HG03025 (cell line): ENCODE measurements at regions not wholly inside any gene's neighbourhood (a gene's known extent, or its start where the extent isn't known, plus 50 kb on each side); places are given as distances from the start of the nearest gene placed in this dataset.

Experiments
- ATAC-seq: cut with Tn5 transposase; IDR thresholded peaks from one replicate; pipeline ENCODE4 v1.9.1; 2021; ENCODE audit warnings: mild to moderate bottlenecking, moderate library complexity; ENCODE audit not compliant: unreplicated experiment, low FRiP score

- ATAC-seq = no peak
Measured at GRCh38 chr4:136867465-136867864, 664.8 kb downstream of the PCDH18 start.

DNA sequence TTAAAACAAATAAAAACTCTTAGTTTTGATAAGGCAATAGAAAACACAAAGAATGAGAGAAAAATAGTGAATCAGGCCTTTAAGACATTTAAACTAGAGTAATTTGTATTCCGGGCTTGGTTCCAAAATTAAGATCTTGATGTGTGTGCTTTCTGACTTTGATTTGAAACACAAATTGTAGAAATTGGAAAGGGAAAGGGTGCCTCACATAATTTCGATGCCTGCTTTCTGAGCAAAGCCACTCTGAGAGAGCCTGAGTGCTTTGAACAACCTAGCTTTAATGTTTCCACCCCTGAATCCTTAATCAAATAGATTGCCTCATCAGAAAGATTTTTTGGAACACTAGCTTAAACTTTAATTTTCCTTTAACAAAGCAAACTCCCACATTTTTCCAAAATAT lies 666.8 kb downstream of the PCDH18 start:
- ATAC-seq = no peak

DNA sequence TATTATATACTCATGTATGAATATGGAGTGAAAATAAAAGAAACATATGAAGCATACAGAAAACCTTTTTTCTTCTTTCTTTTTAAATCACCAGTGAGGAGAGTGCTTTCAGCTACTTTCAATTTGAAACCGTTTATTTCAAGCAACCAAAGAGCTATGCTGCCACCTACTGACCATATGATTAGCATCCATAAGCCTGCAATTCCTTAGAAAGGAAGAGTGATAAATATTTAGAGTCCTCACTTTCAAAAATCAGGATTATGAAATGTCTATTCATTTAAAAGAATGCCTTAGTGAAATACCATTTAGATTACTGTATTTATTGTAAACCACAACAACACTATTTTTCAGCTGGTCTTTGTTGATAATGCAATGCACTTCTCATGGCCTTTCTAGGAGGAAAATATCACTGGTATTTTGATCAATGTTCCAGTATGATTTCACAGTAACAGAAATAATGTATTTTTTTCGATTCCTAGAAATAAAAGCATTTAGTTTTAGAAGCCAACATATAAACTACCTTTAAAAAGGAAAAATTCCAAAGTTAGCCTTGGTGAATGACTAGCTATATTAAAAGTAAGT lies 667.6 kb downstream of the PCDH18 start:
- ATAC-seq = peak; percentile 91

DNA sequence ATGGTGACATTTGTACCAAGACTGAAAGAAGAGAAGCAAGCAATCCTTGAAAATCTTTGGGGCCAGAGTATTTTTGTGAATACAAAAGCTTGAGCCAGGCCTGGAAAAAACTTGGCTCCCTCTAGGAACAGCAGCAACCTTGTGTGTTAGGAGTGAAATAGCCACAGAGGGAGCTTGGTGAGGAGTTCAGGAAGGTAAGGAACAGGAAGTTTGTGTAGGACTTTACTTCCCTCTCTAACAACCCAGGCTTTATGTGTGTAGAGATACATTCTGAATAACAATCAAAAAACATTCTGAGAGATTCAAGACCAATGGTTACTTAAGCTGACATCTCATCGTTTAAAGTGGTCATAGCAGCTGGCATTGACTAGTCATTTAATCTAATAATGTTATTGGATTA lies 668.5 kb downstream of the PCDH18 start:
- ATAC-seq = no peak

GRCh38 chr4:136862653-136863052 lies 669.6 kb downstream of the PCDH18 start:
- ATAC-seq = no peak

DNA sequence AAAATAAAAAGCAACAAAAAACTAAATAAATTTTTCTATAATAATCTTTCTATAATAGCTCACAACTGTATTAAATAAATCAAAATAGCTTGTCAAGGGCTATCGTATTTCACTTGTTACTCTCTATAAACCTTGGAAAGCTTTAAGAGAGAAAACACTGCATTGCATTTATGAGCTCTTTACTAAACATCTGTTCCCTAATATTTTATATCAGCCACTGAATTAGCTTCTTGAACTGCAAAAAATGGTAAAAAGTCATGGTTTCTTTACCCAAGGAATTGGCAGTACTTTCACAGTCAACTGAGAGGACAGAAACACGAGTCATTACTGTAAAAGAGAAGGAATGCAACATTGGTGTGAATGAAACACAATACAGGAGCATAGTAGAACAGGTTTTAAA lies 671.2 kb downstream of the PCDH18 start:
- no peak for ATAC-seq

DNA sequence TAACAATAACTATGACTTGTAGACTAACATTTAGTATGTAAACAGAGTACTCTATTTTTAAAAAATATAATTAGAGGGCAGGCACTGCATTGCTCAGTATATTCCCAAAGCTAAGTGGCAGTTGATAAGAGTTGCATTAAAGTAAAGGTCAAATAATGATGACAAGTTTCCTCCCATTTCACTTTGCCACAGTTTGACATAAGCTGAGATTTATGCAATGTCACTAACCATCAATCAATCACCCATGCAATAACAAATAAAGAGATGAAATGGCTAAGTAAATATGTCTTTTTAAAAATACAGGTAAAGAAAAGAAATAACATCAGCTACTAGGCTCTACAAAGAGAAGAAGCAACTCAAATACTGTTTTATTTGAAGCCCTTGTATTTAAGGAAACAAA lies 673.4 kb downstream of the PCDH18 start:
- no peak for ATAC-seq

- ATAC-seq = no peak
Measured at GRCh38 chr4:136855886-136856285, 676.4 kb downstream of the PCDH18 start.

- ATAC-seq = no peak
Measured at GRCh38 chr4:136850446-136850845, 681.8 kb downstream of the PCDH18 start.

GRCh38 chr4:136847881-136848621 lies 684.2 kb downstream of the PCDH18 start:
- ATAC-seq = no peak

GRCh38 chr4:136841526-136841925 lies 690.8 kb downstream of the PCDH18 start:
- peak; percentile 85 for ATAC-seq

DNA sequence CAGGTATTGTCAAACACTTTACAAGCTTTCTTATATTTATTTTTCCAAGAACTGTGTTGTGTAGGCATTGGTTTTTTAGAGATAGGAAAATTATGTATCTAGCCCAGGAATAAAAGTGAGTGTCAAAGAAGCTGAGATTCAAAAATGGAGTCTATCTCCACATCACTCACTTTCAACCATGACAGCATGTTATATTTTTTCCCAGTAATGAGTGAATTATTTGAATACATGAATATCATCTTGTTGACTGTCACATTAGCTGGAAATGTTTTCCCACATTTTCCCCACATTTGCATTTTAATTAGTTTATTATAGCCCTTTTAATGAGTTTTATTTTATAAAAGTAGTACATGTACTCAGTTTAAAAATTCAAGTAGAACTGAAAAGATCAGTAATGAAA lies 693.7 kb downstream of the PCDH18 start:
- ATAC-seq = no peak

DNA sequence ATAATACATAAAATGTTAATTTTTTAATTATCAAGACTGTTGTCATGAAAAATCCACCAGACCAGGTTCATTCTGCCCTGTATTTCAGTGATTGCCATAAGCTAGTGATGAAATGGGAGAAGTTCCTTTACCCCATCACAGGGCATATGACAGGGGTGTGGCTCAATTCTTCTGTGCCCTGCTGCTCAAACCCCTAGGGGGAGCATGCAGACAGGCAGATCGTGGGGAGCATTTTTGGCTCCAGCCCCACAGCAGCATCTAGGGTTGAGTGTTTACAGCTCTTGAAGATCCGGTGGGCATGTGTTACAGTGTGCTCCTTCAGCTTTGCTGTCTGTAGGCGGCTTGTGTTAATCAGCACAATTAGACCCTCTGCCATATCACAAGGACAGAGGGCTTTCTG lies 700.7 kb downstream of the PCDH18 start:
- no peak for ATAC-seq

DNA sequence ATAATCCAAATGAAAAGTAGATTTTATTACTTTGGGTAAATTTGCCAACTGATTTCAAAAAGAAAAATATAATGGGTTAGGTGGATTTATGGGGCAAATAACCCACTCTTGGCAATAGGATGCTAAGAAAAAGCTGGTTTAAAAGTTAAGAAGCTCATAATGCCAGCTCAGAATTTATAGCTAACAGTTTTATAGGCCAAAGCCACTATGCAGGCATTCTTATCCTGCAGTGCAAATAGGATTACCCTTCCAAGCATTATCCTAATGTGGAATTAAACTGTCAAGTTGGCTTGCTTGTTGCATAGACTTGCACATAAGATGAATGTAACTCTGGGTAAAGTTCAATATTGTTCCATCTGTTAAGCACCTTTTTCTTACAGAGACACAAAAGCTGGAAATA lies 703.0 kb downstream of the PCDH18 start:
- ATAC-seq = no peak

DNA sequence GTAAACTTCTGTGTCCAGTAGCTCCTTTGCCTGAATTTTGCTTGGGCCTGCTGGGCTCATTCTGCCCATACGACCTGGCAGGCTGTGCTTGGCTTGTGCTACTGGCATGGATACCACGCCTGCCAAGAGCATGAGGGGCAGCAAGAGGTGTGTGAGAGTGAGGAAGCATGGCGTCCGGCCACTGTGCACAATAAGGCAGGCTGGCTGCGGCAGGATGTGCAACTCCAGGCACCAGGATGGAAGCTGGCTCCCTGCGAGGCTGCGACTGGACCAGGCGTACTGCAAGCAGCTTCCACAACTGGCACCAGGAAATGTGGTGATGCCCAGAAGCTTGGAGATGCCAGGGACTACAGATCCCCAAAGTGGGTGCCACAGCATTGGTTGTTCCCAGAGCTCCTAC lies 709.3 kb downstream of the PCDH18 start:
- no peak for ATAC-seq

GRCh38 chr4:136818811-136819330 lies 713.4 kb downstream of the PCDH18 start:
- no peak for ATAC-seq

GRCh38 chr4:136812100-136812880 lies 720.0 kb downstream of the PCDH18 start:
- no peak for ATAC-seq

DNA sequence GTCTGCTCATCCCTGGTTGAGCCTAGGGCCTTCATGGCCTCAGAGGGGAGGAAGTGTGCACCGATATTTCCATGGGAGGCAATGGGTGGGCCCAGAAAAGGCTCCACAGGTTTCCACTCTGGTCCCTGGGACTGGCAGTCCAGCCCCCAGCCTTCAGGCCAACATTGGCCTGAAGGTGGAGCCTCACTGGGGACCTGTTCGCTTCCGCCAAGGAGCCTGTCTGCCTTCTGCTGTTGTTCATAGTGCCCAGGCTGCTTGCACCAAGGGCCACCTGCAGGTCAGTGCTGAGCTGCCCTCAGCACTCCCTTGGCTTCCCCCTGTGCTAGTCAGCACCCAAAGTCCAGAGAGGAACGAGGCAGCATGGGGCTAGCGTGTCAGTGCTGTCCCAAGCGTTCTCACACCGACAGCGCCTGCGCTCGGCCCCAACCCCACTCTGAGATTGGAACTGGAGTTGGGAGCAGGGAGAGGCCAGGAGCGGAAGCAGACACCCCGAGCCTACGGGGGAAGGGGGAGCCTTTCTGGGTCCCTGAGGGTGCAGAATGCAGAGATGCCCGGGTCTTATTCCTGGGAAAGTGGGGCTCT lies 720.7 kb downstream of the PCDH18 start:
- no peak for ATAC-seq

DNA sequence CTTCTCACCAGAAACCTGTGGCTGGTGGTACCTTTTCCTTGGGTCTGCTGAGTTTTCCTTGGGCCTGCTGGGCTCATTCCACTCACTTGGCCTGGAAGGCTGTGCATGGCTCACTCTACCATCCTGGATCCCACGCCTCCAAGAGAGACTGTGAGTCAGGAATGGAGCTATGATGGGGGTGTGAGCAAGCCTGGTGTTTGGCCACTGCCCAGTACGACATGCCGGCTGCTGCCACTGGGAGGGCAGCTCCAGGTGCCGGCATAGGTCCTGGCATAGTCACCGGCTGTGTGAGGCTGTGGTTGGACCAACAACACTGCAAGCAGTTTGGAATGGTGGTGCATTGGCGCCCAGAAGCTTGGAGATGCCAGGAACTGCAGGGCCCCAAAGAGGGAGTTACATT lies 721.7 kb downstream of the PCDH18 start:
- no peak for ATAC-seq

DNA sequence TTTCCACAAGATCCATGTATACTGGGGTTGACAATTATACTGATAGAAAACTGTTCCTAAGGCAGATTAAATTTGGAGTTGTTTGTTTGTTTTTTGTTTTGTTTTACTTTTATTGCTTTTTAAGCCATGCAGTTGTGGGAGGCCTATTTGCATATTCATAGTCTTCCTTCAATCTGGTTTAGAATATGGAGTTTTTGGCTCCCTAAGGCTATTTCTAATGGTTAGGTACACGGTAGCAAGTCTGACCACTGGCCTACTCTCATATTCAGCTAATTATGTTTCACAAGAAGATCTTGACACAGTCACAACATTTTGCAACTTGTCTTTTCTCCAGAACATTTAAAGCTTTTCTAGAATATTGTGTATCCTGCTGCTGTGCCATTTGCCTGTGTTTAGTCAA lies 725.5 kb downstream of the PCDH18 start:
- ATAC-seq = no peak

DNA sequence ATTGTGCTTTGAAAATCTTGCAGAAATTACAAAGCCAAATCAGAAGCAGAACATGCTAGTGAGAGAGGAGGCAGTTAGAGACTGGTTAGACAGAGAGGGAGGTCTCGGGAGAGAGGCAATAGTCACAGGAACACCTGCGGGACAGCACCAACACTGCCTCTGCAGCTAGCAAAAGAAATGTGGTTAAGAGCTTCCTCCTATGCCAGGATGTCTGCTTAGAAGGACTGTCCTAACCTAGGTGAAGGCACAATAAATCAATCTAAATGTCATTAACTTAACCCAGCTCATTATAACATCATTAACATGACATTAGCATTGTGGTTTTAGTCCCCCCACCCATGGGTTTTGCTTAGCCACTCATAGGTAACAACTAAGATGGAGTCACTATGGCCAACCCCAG lies 726.7 kb downstream of the PCDH18 start:
- ATAC-seq = no peak
